RWPE1 (cell line): ENCODE measurements at regions not wholly inside any gene's neighbourhood (a gene's known extent, or its start where the extent isn't known, plus 50 kb on each side); places are given as distances from the start of the nearest gene placed in this dataset.

Source experiments
- CTCF ChIA-PET: fragments of 350-600 bp; sonication (Branson Sonifier 250); formaldehyde crosslinking; extraction: SDS; loops from one replicate; lab custom pipeline; 2021; lab: Yijun Ruan, JAX
- POLR2A ChIA-PET: fragments of 400-600 bp; formaldehyde crosslinking; extraction: SDS; loops from one replicate; lab custom pipeline; 2020; ENCODE audit warnings: antibody characterized with exemption; ENCODE audit not compliant: low non-redundant PET; lab: Yijun Ruan, JAX
- DNase-seq: peaks from one replicate; pipeline ENCODE4 v3.0.0; 2012; ENCODE audit warnings: low spot score
- H3K27ac ChIP-seq: fragments of 450-650 bp; 2 replicates; pipeline ENCODE4 v1.5.1; 2017
- CTCF ChIP-seq: fragments of 450-650 bp; conservative IDR thresholded peaks from 2 replicates; pipeline ENCODE4 v1.5.1; 2017; ENCODE audit warnings: low read depth, mild to moderate bottlenecking

- H3K27ac ChIP-seq: peak overlapping the region; percentile 85
- DNase-seq: no peak
- TF ChIP-seq CTCF: no peak
- POLR2A ChIA-PET: no interaction called here
- CTCF ChIA-PET: interaction anchor here (0.9 kb wide), 1 partner anchor 42 kb away, joined by 3 read pairs; no protein-coding TSS in a partner anchor
Measured at GRCh38 chr14:50040895-50041465, 75.4 kb downstream of the VCPKMT start.

- ChIA-PET CTCF (no interaction called here), POLR2A (no interaction called here)
- no peak for TF ChIP-seq CTCF
Measured at GRCh38 chr14:50041980-50042379, 74.4 kb downstream of the VCPKMT start.

GRCh38 chr14:50044042-50044651 lies 72.2 kb downstream of the VCPKMT start:
- POLR2A ChIA-PET: no interaction called here
- no peak overlapping the region for H3K27ac ChIP-seq
- CTCF ChIA-PET: interaction anchor here (0.6 kb wide), 1 partner anchor 180 kb away, joined by 3 read pairs; no protein-coding TSS in a partner anchor

More at GRCh38 chr14:50041980-50042379, 74.4 kb downstream of the VCPKMT start:
- no peak overlapping the region for H3K27ac ChIP-seq
- DNase-seq: no peak

GRCh38 chr14:50045039-50045711 lies 71.2 kb downstream of the VCPKMT start:
- DNase-seq: no peak
- ChIA-PET CTCF (no interaction called here), POLR2A (no interaction called here)
- peak overlapping the region; percentile 81 for H3K27ac ChIP-seq
- no peak for TF ChIP-seq CTCF

More at GRCh38 chr14:50044042-50044651, 72.2 kb downstream of the VCPKMT start:
- no peak for TF ChIP-seq CTCF
- DNase-seq: no peak

- CTCF ChIA-PET: no interaction called here
- H3K27ac ChIP-seq: no peak overlapping the region
- no peak for DNase-seq
- TF ChIP-seq CTCF: no peak
- POLR2A ChIA-PET: no interaction called here
Measured at GRCh38 chr14:50045837-50046236, 70.5 kb downstream of the VCPKMT start.

- H3K27ac ChIP-seq: no peak overlapping the region
- TF ChIP-seq CTCF: no peak
- CTCF ChIA-PET: interaction anchor here (0.6 to 0.9 kb wide), 2 partner anchors 141 to 181 kb away, joined by 4 to 7 read pairs; no protein-coding TSS in a partner anchor
- POLR2A ChIA-PET: no interaction called here
- DNase-seq: no peak
Measured at GRCh38 chr14:50047274-50047676, 69.1 kb downstream of the VCPKMT start.
